ENCODE measurements at regions not wholly inside any gene's neighbourhood (a gene's known extent, or its start where the extent isn't known, plus 50 kb on each side); places are given as distances from the start of the nearest gene placed in this dataset.

DNA sequence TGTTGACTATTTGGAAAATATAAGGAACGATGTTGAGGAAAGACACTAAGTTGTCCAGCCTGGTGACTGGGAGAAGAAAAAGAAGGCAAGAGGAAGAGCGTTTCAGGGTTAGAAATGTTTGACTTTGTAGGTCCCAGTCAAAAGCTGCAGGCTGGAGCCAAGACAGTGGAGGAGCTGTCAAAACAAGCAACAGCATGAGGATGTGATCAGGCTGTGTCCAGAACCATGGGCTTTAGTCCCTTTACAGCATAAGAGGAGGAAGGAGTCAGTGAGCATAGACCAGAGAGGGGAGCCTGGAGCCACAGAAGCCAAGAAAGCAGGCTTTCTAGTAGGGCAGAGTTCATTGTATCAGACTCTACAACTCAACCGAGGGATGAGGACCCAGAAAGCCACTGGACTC is 658.5 kb downstream of the BNC2 start:
- no peak overlapping the region for H3K4me3 ChIP-seq (ENCODE audit: low read depth, low read length)
- DNase-seq (ENCODE audit: low read depth), result no peak
- TF ChIP-seq, protein P1, sequence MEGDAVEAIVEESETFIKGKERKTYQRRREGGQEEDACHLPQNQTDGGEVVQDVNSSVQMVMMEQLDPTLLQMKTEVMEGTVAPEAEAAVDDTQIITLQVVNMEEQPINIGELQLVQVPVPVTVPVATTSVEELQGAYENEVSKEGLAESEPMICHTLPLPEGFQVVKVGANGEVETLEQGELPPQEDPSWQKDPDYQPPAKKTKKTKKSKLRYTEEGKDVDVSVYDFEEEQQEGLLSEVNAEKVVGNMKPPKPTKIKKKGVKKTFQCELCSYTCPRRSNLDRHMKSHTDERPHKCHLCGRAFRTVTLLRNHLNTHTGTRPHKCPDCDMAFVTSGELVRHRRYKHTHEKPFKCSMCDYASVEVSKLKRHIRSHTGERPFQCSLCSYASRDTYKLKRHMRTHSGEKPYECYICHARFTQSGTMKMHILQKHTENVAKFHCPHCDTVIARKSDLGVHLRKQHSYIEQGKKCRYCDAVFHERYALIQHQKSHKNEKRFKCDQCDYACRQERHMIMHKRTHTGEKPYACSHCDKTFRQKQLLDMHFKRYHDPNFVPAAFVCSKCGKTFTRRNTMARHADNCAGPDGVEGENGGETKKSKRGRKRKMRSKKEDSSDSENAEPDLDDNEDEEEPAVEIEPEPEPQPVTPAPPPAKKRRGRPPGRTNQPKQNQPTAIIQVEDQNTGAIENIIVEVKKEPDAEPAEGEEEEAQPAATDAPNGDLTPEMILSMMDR (IDR thresholded peaks at IDR 0.05; ENCODE audit: control insufficient read depth, extremely low read depth, insufficient read depth), result no peak

DNA sequence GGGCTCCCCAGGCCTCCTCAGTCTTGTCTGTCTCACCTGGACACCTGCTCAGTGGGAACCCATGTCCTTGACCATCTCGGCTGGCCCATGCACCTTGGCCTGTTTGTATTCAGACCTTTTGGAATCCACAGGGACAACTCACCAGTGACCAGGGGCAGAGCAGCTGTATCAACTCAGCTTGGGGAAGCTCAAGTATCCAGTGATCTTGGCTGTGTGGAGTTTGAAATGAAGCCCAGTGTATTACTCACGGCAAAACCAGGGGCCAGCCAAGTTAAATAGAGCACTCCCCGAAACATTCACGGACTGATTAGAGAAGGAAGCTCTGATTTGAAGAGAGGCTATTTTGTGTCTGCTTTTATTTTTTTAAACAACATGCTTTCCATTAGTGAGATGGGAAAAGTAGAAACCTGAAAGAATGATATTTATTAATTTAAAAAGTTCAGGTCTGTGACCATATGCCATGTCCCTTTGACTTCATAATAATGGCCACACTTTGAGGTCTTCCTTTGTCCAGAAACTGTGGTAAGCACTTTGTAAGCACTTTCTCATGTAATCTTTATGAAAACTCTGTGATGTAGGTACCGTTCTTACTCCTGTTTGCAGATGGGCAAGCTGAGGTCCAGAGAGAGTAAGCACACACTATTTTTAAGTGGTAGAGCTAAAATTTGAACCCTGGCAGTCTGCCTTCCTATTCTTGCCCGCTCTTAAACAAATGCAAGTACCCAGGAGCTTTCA is 656.5 kb downstream of the BNC2 start:
- peak; percentile 81 for DNase-seq (ENCODE audit: low read depth)
- H3K4me3 ChIP-seq (ENCODE audit: low read depth, low read length), result no peak overlapping the region
- TF ChIP-seq, protein P1 (IDR thresholded peaks at IDR 0.05; ENCODE audit: control insufficient read depth, extremely low read depth, insufficient read depth), result no peak

DNA sequence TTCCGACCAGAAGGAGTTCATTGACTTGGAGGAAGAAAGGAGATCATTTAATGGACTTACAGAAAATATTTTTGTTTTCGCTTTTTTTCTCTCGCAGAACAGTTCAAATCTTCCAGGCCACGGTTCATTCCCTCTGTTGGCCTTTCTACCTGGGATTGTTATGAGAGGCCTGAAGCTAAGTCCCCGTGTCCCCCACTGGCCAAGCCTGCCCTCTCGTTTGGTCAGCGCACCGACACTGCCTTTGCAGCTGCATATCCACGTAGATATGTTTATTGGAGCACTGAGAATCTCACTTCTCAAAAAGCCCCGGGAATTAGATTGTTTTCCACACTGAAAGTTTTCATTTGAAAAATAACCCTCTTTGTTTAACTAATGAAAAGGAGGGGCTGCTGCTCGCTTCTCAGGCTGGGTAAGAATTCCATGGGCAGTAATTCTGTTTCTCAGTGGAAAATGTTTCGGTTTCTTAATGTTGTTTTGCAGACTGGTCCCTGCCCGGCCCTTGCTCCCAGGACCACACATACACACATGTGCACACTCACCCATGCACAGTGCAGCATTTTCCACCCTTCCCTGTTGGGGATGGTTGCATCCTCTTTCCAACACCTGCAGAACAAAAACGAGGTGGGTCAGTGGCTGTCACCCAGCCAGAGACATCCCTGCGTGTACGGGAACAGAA is 655.7 kb downstream of the BNC2 start:
- TF ChIP-seq, protein P1 (IDR thresholded peaks at IDR 0.05; ENCODE audit: control insufficient read depth, extremely low read depth, insufficient read depth), result no peak
- H3K4me3 ChIP-seq (ENCODE audit: low read depth, low read length), result no peak overlapping the region
- DNase-seq (ENCODE audit: low read depth), result no peak

DNA sequence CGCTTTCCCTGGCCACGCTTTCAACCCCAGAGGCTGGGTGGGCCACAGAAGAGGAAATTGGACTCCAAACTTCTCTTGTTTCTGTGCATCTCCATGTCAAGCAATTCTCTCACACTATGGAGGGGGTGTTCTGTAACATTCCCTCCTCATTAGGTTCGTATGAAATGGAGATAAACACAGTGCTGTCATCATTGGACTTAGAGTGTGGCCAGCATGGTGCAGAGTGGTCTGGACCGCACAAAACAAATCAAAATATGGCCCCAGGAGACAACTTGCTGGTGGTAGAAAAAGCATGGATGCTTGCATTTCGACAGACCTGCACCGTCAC is 655.2 kb downstream of the BNC2 start:
- no peak overlapping the region for H3K4me3 ChIP-seq (ENCODE audit: low read depth, low read length)
- TF ChIP-seq, protein P1 (IDR thresholded peaks at IDR 0.05; ENCODE audit: control insufficient read depth, extremely low read depth, insufficient read depth), result no peak
- no peak for DNase-seq (ENCODE audit: low read depth)

DNA sequence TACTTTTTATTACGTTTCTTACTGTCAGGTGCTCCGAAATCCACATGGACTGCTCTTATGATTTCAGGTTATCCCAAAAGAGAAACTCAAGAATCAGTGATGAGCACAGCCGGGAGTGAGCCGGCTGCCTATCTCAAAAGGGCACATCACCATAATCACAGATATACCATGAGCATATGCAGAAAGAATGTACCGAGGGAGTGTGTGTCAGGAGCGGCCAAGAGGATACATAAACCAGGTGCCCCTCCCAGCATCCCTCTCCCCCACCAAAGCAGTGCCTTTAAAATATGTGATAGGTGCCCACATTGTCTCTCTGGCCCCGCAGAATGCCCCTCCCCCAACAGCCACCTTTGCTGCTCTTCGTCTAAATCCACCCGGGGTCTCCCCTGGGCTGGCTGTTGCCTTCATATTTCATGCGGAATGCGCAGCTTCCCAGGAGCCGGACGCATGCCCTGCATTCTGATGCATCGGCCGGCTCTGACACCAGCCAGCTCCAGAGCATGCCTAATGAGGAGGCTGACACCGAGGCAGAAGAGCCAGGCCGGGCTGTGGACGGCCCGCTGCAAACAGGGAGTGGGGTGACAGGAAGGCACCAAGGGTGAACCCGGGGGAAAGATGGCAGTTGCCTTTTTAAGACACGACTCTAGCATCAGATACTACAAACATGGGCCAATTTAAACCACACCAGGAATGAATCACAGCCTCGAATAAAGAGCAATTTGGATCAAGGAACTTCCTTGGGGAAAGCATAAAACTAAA is 652.3 kb downstream of the BNC2 start:
- H3K4me3 ChIP-seq (ENCODE audit: low read depth, low read length), result no peak overlapping the region
- no peak for DNase-seq (ENCODE audit: low read depth)
- TF ChIP-seq, protein P1 (IDR thresholded peaks at IDR 0.05; ENCODE audit: control insufficient read depth, extremely low read depth, insufficient read depth), result no peak

DNA sequence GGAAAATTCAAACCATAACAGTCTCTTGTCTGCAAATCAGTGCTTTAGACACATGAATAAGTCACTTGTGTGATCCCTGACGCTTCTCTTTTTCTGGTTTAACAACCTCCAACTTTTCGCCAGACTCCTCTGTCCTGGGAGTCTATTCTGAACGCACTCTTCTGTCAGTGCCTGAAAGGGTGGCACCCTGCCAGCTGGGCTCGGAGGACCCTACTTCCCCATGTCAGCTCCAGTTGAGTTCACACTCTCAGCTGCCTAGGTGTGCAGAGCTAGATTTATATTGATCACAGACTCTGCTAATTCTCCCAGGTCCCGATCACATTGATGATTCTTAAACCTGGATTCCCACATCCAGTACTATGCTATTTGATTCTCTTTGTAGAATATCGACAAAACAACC is 649.1 kb downstream of the BNC2 start:
- H3K4me3 ChIP-seq (ENCODE audit: low read depth, low read length), result no peak overlapping the region
- no peak for DNase-seq (ENCODE audit: low read depth)
- TF ChIP-seq, protein P1 (IDR thresholded peaks at IDR 0.05; ENCODE audit: control insufficient read depth, extremely low read depth, insufficient read depth), result no peak
